B cell (primary cell): ENCODE measurements at regions not wholly inside any gene's neighbourhood (a gene's known extent, or its start where the extent isn't known, plus 50 kb on each side); places are given as distances from the start of the nearest gene placed in this dataset.

Source experiments
- ATAC-seq: fragments of 200-7000 bp; cut with Tn5 transposase; one replicate; pipeline ENCODE4 v1.10.0; 2021; ENCODE audit warnings: low read depth, mild to moderate bottlenecking, moderate number of reproducible peaks, moderate library complexity
- CTCF ChIA-PET: fragments of 350-600 bp; sonication (Branson Sonifier 250); formaldehyde crosslinking; loops from one replicate; lab custom pipeline; 2021; ENCODE audit warnings: antibody characterized with exemption, inconsistent platforms; lab: Charles Lee
- POLR2A ChIA-PET: fragments of 350-600 bp; sonication (Branson Sonifier 250); formaldehyde crosslinking; loops from one replicate; lab custom pipeline; 2021; ENCODE audit warnings: antibody characterized with exemption; lab: Charles Lee
- DNase-seq: peaks from one replicate; pipeline ENCODE4 v3.0.0; 2013
- H2AFZ ChIP-seq: 2 replicates; pipeline ENCODE4 v1.6.1; 2012; ENCODE audit warnings: mild to moderate bottlenecking, low read depth, low read length; ENCODE audit not compliant: insufficient read depth, poor library complexity, severe bottlenecking
- H3K27ac ChIP-seq, 2 donors: 1 replicate in 1 of 2; 2 replicates in 1 of 2; pipeline ENCODE4 v1.5.1; 2012 to 2013; ENCODE audit warnings: low read length in 2 of 2, mild to moderate bottlenecking in 2 of 2, moderate library complexity in 1 of 2
- H3K27me3 ChIP-seq, 4 experiments: fragments of 200-600 bp in 1 of 4; sonication (generic) in 1 of 4; replicated peaks in 1 of 4; 1 replicate in 2 of 4; 2 replicates in 2 of 4; pipeline versions ENCODE4 v1.6.1 to v1.7.0; 2013 to 2016; ENCODE audit warnings: low read length in 3 of 4, mild to moderate bottlenecking in 2 of 4, mixed read lengths in 1 of 4, moderate library complexity in 1 of 4; ENCODE audit not compliant: insufficient read depth in 4 of 4, control insufficient read depth in 3 of 4; ENCODE audit errors: control extremely low read depth in 1 of 4
- H3K36me3 ChIP-seq, 2 experiments: replicated peaks in 1 of 2; 1 replicate in 1 of 2; 2 replicates in 1 of 2; pipeline versions ENCODE4 v1.6.1 to v1.7.1; 2013; ENCODE audit warnings: low read length in 1 of 2; ENCODE audit not compliant: insufficient read depth in 2 of 2, control insufficient read depth in 1 of 2; ENCODE audit errors: control extremely low read depth in 1 of 2, extremely low read depth in 1 of 2
- H3K4me1 ChIP-seq, 2 donors: fragments of 200-600 bp in 1 of 2; sonication (generic) in 1 of 2; 1 replicate in 1 of 2; 2 replicates in 1 of 2; pipeline versions ENCODE4 v1.5.1 to v1.6.1; 2013 to 2017; ENCODE audit warnings: low read length in 2 of 2; ENCODE audit not compliant: control insufficient read depth in 2 of 2, insufficient read depth in 2 of 2
- H3K4me2 ChIP-seq: replicated peaks from 2 replicates; pipeline ENCODE3; 2012; ENCODE audit warnings: mild to moderate bottlenecking, low read depth, low read length; ENCODE audit not compliant: poor library complexity, severe bottlenecking
- H3K4me3 ChIP-seq, 5 experiments: fragments of 200-600 bp in 1 of 5; sonication (generic) in 1 of 5; 1 replicate in 3 of 5; 2 replicates in 2 of 5; pipeline versions ENCODE4 v1.5.1 to v1.7.0; 2011 to 2016; ENCODE audit warnings: low read length in 4 of 5, mild to moderate bottlenecking in 4 of 5, low read depth in 2 of 5, control low read depth in 1 of 5, moderate library complexity in 1 of 5; ENCODE audit not compliant: insufficient read depth in 1 of 5; ENCODE audit errors: control extremely low read depth in 1 of 5, extremely low read depth in 1 of 5
- H3K79me2 ChIP-seq: fragments of 200-600 bp; sonication (generic); one replicate; pipeline ENCODE4 v1.6.0; 2016; ENCODE audit warnings: low read length; ENCODE audit not compliant: control insufficient read depth, insufficient read depth
- H3K9ac ChIP-seq: fragments of 200-600 bp; sonication (generic); 2 replicates; pipeline ENCODE4 v1.6.1; 2017; ENCODE audit warnings: mild to moderate bottlenecking, low read length, moderate library complexity
- H3K9me3 ChIP-seq, 3 donors: one replicate each; pipeline versions ENCODE4 v1.6.1 to v1.7.1; 2013; ENCODE audit warnings: low read length in 2 of 3; ENCODE audit not compliant: control insufficient read depth in 2 of 3, insufficient read depth in 1 of 3; ENCODE audit errors: control extremely low read depth in 1 of 3
- H4K20me1 ChIP-seq: 2 replicates; pipeline ENCODE4 v1.6.0; 2012; ENCODE audit warnings: mild to moderate bottlenecking, low read length; ENCODE audit not compliant: insufficient read depth, control insufficient read depth, poor library complexity, severe bottlenecking
- H3K27ac Mint-ChIP-seq: one replicate; pipeline ENCODE4 v1.8.0; 2021; ENCODE audit warnings: mixed read lengths
- H3K27me3 Mint-ChIP-seq: one replicate; pipeline ENCODE4 v1.8.0; 2021; ENCODE audit warnings: mixed read lengths
- H3K4me1 Mint-ChIP-seq: one replicate; pipeline ENCODE4 v1.8.0; 2021; ENCODE audit warnings: mixed read lengths
- H3K4me3 Mint-ChIP-seq: one replicate; pipeline ENCODE4 v1.8.0; 2021; ENCODE audit warnings: mixed read lengths
- H3K9me3 Mint-ChIP-seq: one replicate; pipeline ENCODE4 v1.8.0; 2022; ENCODE audit warnings: mixed read lengths; ENCODE audit not compliant: insufficient read depth
- EZH2 ChIP-seq: IDR thresholded peaks from 2 replicates; pipeline ENCODE4 v1.6.1; 2012; ENCODE audit warnings: borderline replicate concordance, low read depth, mild to moderate bottlenecking, moderate library complexity, low read length; ENCODE audit not compliant: insufficient read depth, poor library complexity, severe bottlenecking
- WGBS: methylation state at CpG from one replicate; pipeline ENCODE4 v1.1.5; 2013; ENCODE audit warnings: missing lambda C conversion rate; ENCODE audit not compliant: insufficient coverage; 5-methylcytosine and 5-hydroxymethylcytosine counted together
- intact Hi-C: fragments of 100-400 bp; cut with micrococcal nuclease; formaldehyde crosslinking; loops from one replicate; pipeline ENCODE4 v1.10.0; 2022
- TF ChIP-seq, protein P1 (sequence below): fragments of 200-600 bp; IDR thresholded peaks from one replicate; pipeline ENCODE4 v1.8.0; 2022; ENCODE audit warnings: antibody characterized with exemption, mild to moderate bottlenecking

DNA sequence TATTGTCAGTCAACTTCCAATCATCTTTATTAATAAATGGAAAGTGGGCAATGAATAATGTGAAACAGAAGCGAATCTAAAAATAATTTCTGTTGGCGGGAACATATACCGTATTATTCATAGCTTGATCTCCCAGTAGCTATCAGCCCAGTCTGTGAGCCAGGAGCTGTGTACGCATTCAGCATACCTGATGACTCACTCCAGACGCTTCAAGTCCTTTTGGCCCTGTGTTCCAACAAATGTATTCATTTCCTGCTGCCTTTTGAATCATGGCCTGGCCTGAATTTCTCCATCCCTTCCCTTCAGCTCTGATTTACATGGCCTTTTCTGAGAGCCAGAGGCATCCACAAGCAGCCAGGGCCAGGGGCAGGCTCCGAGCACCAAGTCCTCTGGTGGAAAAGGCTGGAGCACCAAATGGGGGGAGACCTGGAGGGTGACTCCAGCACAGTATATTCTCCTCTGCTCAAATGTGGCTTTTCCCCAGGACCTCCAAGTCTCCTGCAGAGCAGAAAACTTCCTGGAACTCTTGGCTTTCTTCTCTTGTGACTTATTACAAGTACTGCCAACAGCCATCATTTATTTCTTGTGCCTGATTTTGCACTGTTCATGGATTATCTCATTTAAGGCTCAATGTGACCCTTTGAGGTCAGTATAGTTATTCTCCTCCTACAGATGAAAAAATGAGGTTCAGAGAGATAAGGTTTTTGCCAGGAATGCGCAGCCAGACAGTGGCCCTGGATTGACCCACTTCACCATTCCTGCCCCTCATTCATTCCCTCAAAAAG lies 108.7 kb downstream of the EN1 start:
- no peaks in the 10 kb centered on the region for H3K36me3 ChIP-seq
- H3K9me3 ChIP-seq, result peaks cover 0 to 5% (median 4%) of the 10 kb centered on the region in 3 donors
- no peaks in the 10 kb centered on the region for H3K4me1 ChIP-seq
- H4K20me1 ChIP-seq, result no peaks in the 10 kb centered on the region
- H3K79me2 ChIP-seq, result no peaks in the 10 kb centered on the region
- H3K4me1 Mint-ChIP-seq, result no peaks in the 10 kb centered on the region
- H3K9ac ChIP-seq, result no peak overlapping the region
- intact Hi-C loops, result no loop called here
- H2AFZ ChIP-seq, result no peak overlapping the region
- ChIA-PET POLR2A (no interaction called here), CTCF (no interaction called here)
- WGBS, result 90% methylated on average over 5 of the region's 7 CpGs
- H3K27ac Mint-ChIP-seq, result no peak overlapping the region
- H3K27me3 ChIP-seq, result peaks cover 0 to 4% (median 0%) of the 10 kb centered on the region in 4 experiments
- no peak overlapping the region for H3K4me2 ChIP-seq
- DNase-seq (no peak), ATAC-seq (no peak)
- H3K4me3 Mint-ChIP-seq, result no peak overlapping the region
- peaks cover 4% of the 10 kb centered on the region for H3K9me3 Mint-ChIP-seq
- no peak overlapping the region for H3K4me3 ChIP-seq
- no peak overlapping the region for H3K27ac ChIP-seq
- H3K27me3 Mint-ChIP-seq, result peaks cover 16% of the 10 kb centered on the region
- TF ChIP-seq, protein P1, sequence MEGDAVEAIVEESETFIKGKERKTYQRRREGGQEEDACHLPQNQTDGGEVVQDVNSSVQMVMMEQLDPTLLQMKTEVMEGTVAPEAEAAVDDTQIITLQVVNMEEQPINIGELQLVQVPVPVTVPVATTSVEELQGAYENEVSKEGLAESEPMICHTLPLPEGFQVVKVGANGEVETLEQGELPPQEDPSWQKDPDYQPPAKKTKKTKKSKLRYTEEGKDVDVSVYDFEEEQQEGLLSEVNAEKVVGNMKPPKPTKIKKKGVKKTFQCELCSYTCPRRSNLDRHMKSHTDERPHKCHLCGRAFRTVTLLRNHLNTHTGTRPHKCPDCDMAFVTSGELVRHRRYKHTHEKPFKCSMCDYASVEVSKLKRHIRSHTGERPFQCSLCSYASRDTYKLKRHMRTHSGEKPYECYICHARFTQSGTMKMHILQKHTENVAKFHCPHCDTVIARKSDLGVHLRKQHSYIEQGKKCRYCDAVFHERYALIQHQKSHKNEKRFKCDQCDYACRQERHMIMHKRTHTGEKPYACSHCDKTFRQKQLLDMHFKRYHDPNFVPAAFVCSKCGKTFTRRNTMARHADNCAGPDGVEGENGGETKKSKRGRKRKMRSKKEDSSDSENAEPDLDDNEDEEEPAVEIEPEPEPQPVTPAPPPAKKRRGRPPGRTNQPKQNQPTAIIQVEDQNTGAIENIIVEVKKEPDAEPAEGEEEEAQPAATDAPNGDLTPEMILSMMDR, result no peak
- no peak for TF ChIP-seq EZH2

DNA sequence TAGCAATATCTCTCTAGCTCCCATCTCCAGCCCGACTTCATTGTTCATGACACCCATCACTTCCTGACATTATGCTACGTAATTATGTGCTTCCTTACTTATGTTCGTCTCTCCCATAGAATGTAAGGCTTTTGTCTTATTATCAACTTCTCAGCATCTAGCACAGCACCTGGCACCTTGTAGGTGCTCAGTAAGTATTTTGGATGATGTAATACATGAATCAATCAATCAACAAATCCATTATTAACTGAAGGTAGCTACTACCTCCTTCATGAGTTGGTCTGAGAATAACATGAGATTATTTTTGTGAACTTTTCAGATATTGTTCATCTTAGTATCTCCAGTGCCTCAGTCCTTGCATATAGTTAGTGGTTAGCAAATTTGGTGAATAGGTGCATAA lies 109.3 kb downstream of the EN1 start:
- 85% methylated on average over 2 of the region's 3 CpGs for WGBS
- H3K4me1 ChIP-seq, result no peaks in the 10 kb centered on the region
- Mint-ChIP-seq H3K27me3 (peaks cover 16% of the 10 kb centered on the region), H3K4me1 (no peaks in the 10 kb centered on the region), H3K27ac (no peak overlapping the region), H3K4me3 (no peak overlapping the region), H3K9me3 (peaks cover 2% of the 10 kb centered on the region)
- no peak overlapping the region for H2AFZ ChIP-seq
- DNase-seq (no peak), ATAC-seq (no peak)
- H4K20me1 ChIP-seq, result no peaks in the 10 kb centered on the region
- no peak overlapping the region for H3K4me3 ChIP-seq
- no peak overlapping the region for H3K9ac ChIP-seq
- H3K27ac ChIP-seq, result no peak overlapping the region
- peaks cover 0 to 4% (median 0%) of the 10 kb centered on the region in 4 experiments for H3K27me3 ChIP-seq
- CTCF ChIA-PET, result no interaction called here
- no peaks in the 10 kb centered on the region for H3K36me3 ChIP-seq
- intact Hi-C loops, result no loop called here
- no peak overlapping the region for H3K4me2 ChIP-seq
- POLR2A ChIA-PET, result no interaction called here
- TF ChIP-seq, protein P1, result no peak
- no peak for TF ChIP-seq EZH2
- no peaks in the 10 kb centered on the region for H3K9me3 ChIP-seq
- H3K79me2 ChIP-seq, result no peaks in the 10 kb centered on the region
